NCI-H1436 treated with DMSO at 0.1 percent for 48 hours (cell line): ENCODE measurements at regions not wholly inside any gene's neighbourhood (a gene's known extent, or its start where the extent isn't known, plus 50 kb on each side); places are given as distances from the start of the nearest gene placed in this dataset.

Source experiments
- DNase-seq: peaks from one replicate; lab custom pipeline; 2025; lab: John Stamatoyannopoulos, UW

DNA sequence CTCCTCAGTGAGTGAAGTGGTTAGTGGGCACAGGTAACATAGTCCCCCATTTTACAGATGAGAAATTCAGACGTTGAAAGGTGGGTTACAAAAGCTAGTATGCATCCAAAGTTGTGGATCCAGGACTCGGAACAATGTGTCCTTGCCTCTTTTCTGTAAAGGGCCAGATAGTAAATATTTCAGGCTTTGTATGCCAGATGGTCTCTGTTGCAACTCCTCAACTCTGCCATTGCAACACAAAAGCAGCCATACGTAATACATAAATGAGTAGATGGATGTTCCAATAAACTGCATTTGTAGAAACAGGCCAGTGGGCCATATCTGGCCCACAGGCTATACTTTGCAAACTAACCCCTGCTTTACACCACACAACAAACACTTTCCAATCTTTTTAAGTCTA is 166.6 kb upstream of the PKDCC start:
- DNase-seq, result no peak

DNA sequence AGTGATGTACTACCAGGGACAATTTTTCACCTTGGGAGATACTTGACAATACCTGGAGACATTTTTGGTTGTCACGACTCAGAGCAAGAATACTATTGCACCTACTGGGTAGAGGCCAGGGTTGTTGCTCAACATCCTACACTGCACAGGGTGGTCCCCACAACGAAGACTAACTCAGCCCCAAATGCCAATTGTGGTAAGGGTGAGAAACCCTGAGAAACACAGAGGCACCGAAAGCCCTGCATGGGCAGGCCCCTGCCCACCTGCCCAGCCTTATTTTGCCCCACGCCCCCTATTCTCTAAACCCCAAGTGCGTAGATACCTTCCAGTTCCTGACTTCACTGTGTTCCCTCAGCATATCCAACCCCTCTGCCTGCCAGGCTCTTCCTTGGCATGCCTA is 163.1 kb upstream of the PKDCC start:
- DNase-seq, result no peak

- no peak for DNase-seq
These were observed 161.6 kb upstream of the PKDCC start for GRCh38 chr2:41886145-41886664.

DNA sequence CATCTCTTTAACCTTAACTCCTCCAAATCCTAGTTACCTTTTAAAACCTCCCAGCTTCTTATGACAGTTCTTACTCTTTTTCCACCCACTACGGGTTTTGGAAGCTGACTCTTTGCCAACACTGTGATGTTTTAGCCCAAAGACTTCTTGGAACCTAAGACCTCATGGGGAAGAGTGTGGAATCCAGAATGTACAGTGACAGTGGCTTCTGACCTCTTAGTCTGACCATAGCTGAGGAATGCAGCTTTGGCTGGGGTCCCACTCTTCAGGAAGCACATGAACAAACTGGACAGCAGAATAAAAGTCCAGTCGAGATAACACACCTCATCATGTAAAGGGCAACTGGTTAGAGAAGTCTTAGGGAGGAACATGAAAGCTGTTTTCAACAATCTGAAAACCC is 161.1 kb upstream of the PKDCC start:
- DNase-seq, result no peak

DNA sequence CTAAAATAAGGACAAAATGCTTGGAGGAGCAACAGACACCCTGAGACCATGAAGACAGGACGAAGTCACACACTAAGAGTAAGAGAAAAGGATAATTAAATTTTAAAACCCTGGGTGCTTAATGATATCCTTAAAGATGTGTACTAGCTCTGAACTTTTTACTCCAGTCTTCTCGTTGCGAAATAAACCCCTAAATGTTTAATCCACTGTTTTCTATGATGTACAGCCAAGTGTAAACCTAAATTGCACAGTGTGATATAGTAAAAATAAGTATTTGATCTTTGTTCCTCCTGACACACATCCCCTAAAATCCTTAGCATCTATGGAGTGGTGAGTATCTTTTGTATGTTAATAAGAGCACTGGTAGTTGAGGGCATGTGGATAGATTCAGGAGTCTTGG is 157.5 kb upstream of the PKDCC start:
- DNase-seq, result no peak

GRCh38 chr2:41892476-41892875 is 155.3 kb upstream of the PKDCC start:
- no peak for DNase-seq

DNA sequence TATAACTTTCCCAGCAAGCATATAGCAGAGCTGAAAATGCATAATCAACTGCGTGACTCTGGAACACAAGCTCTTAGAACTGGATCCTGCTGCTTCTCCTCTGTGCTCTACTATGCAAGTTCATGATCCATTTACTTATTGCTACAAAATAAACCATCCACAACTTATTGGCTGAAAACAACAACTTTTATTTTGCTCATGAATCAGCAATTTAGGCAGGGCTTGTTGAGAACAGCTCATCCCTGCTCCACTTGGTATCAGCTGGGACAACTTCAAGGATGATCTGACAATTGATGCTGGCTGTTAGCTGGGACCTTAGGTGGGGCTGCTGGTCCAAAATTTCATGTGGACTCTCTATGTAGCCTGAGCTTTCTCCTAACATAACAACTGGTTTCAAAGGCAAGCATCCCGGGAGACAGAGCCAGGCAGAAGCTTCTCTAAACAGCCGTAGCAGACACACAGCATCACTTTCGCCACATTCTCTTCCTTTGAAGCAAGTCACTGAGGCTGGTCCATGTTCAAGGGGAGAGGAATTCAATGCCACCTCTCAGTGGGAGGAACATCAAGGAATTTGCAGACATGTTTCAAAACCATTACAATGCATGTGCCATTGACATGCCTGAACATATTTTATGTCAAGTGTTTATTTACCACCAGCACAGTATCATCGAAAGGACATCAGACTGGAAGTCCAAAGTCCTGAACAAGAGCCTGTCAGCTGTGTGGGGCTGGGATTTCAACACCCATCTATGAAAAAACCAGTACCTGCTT is 153.1 kb upstream of the PKDCC start:
- no peak for DNase-seq

DNA sequence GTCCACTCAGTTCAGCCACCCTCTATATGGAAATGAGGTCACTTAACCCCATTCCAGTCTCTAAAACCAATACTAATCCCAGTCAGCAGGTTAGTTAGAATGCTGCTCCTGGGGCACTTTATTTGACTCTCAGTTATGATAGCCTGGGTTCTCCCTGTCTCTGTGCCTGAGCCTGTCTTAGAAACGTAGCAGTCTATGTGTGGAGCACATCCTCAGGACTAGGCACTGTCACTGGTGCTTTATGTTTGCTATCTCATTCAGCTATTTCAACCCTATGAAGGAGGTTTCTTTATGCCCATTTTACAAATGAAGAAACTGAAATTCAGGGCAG is 152.5 kb upstream of the PKDCC start:
- DNase-seq, result no peak

DNA sequence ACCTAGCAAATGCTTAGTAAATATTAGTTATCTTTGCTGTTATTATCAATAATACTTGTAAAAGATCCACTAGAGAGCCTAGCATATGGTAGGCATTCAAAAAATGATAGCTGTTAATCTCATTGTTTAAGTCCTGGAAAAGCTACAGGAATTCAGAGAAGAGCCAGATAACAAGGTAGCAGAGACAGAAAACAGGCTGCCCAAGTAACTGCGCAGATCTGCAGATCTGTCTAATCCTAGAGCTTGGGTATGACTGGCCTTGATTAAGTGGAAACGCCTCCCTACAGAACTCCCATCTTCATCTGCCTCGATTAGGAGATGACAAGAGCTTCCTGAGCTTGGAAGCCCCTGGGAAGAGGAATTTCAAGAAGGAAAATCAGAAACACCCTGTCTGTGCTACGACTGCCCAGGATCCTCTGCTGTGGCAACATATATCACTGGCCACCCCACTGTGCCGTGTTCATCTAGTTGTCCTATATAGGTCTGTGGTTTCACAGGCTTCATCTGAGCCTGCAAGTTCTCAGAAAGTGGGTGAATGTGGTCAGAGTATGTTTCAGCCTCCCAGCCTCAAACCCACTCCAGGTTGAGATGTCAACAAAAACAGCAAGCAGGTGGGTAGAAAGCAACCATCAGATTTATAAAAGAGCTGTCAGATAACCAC is 151.5 kb upstream of the PKDCC start:
- DNase-seq, result no peak

- no peak for DNase-seq
These were observed 148.6 kb upstream of the PKDCC start for GRCh38 chr2:41899189-41899588.

DNA sequence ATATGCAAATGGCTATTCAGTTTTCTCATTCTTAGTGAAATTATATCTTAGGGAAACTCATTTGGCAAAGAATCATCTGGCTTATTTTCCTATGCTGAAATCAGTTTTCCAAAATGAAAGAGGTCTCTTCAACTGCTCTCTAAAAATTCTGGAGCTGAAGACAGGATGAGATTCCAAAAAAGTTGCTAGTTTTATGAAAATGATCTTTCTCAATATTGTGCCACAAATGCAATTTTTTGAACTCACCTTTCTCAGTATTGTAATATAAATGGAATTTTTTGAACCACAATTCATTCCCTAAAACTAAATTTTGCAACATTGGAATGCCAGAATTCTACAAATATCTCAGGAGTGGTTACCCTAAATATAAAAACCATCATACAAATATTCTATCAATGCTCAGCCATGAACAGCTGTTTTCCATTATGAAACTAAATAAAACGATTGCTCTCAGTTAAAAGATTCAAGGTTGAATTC is 147.7 kb upstream of the PKDCC start:
- DNase-seq, result no peak

- no peak for DNase-seq
These were observed 144.9 kb upstream of the PKDCC start for GRCh38 chr2:41902897-41903296.

- no peak for DNase-seq
These were observed 144.2 kb upstream of the PKDCC start for GRCh38 chr2:41903474-41904135.

- no peak for DNase-seq
These were observed 143.4 kb upstream of the PKDCC start for GRCh38 chr2:41904459-41904858.

DNA sequence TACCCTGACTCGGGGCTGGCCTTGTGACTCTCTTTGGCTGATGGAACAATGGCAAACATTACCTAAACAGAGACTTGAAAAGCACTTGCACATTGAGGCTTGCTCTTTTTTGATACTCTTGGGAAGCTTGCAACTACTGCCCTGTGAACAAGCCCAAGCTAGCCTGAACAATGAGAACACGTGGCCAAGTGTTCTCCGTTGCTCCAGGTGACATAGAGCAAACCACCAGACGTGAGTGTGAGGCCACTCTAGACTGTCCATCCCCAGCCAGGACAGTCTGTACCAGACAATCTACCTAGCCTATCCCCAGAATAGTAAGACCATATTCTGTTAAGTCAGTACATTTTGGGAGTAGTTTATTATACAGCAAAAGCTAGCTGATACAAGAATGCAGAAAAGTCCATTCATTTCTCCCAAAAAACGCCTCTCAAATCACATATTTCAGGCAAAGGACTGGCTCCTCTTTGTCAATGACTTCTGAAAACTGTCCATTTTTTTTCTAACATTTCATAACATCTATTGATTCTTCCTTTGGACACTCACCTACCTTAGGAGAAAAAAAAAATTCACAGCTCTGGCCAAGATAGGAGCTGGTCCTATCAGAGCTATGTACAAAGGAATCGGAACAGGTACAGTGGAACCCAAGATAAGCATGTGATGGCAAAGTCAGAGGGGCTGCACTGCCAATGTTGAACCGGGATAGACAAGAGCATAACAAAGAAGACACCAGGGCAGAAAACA is 142.1 kb upstream of the PKDCC start:
- no peak for DNase-seq

GRCh38 chr2:41906338-41906725 is 141.5 kb upstream of the PKDCC start:
- no peak for DNase-seq

DNA sequence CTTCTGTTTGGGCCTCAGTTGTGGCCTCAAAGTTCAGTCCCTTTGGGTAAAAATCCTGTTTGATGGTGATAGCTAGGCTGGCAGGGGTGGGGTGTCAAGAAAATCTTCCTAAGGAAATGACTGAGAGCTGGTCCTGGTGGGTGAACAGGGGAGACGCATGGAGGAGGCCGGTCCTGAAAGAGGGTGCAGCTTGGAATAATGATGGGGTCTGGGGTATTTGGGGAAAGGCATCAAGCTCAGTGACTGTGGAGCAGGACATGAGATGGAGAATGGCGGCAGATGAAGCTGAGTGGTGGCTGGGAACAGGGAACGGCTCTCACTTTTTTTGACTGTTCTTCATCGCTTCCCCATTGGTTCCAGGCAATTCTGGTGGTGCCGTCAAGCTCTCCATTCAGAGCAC is 140.7 kb upstream of the PKDCC start:
- DNase-seq, result no peak

DNA sequence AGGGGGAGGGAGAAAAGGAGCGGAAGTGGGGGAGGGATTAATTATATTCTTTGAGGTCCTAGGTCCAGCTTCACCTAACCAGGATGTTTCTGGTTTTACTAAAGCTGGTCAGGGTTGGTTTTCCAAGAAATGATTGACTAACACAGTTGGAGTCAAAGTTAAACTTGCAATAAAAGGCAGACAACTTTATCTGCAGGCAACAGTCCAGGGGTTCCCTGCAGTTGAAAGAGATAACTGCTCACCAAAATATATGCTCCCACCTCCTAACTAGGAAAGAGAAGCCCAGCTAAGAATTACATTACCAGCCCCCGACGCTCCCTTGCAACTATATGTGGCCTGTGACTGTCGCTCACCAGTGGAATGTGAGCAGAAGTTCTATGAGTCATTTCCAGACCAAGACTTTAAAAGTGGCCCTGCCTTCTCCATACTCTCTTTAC is 140.0 kb upstream of the PKDCC start:
- no peak for DNase-seq

GRCh38 chr2:41908349-41908748 is 139.5 kb upstream of the PKDCC start:
- no peak for DNase-seq

DNA sequence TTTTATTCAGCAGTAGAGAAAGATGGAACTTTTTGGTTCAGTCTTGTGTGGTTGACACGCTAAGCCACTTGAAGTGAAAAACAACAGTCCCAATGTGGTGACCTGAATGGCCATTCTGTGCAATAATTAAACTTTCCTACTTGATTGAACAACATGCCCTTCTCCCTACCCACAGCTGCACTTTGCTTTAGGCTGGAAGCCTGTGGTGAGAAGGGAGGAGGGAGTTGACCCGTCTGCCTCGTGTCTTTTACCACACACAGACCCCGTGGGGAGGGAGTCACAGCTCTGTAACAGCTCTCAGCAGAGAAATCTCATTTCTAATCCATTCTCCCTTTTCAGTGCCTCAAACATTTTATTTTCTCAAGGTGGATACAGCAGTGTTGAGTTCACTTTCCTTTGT is 138.2 kb upstream of the PKDCC start:
- DNase-seq, result no peak

DNA sequence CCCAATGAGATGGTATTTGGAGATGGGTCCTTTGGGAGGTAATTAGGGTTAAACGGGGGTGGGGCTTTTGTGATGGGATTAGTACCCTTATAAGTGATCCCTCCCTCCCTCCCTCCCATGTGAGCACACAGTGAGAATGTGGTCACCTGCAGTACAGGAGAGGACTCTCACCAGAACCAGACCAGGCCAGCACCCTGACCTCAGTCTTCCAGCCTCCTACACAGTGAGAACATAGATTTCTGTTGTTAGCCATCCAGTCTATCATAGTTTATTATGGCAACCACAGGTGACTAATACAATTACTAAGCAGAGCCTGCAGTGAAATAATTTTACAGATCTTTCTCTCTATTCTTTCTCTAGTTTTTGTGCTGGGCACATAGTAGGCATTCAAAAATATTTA is 137.7 kb upstream of the PKDCC start:
- DNase-seq, result no peak

GRCh38 chr2:41911033-41911432 is 136.8 kb upstream of the PKDCC start:
- no peak for DNase-seq
